Trophoblast cell (in vitro differentiated cells and primary cell): ENCODE measurements at regions not wholly inside any gene's neighbourhood (a gene's known extent, or its start where the extent isn't known, plus 50 kb on each side); places are given as distances from the start of the nearest gene placed in this dataset.
"Not testable (repeated sequence)": the region's sequence is repeated elsewhere in the genome, so short reads cannot be mapped to it uniquely, and the experiment has no call there.

Experiments
- DNase-seq, 2 donors: peaks; one replicate each; pipeline ENCODE4 v3.0.0-alpha.2; 2016
- H2AFZ ChIP-seq: 2 replicates; pipeline ENCODE4 v1.6.1; 2013; ENCODE audit warnings: low read length, moderate library complexity, mild to moderate bottlenecking; ENCODE audit not compliant: insufficient read depth, poor library complexity
- H2AK5ac ChIP-seq: 2 replicates; pipeline ENCODE4 v1.6.1; 2013; ENCODE audit warnings: mild to moderate bottlenecking, low read length
- H2BK120ac ChIP-seq: 2 replicates; pipeline ENCODE4 v1.6.1; 2013; ENCODE audit warnings: low read length, mild to moderate bottlenecking, moderate library complexity; ENCODE audit not compliant: insufficient read depth, poor library complexity
- H2BK12ac ChIP-seq: 2 replicates; pipeline ENCODE4 v1.6.1; 2013; ENCODE audit warnings: mild to moderate bottlenecking, low read length, moderate library complexity
- H2BK5ac ChIP-seq: 2 replicates; pipeline ENCODE4 v1.6.1; 2013; ENCODE audit warnings: low read length, low read depth, moderate library complexity, mild to moderate bottlenecking; ENCODE audit not compliant: poor library complexity
- H3K14ac ChIP-seq: 2 replicates; pipeline ENCODE4 v1.6.1; 2013; ENCODE audit warnings: mild to moderate bottlenecking, low read length
- H3K18ac ChIP-seq: 2 replicates; pipeline ENCODE4 v1.6.1; 2013; ENCODE audit warnings: mild to moderate bottlenecking, low read length
- H3K23ac ChIP-seq: 2 replicates; pipeline ENCODE4 v1.6.1; 2013; ENCODE audit warnings: low read length
- H3K27ac ChIP-seq: 2 replicates; pipeline ENCODE4 v1.5.1; 2013; ENCODE audit warnings: low read depth, mild to moderate bottlenecking, inconsistent platforms, low read length, moderate library complexity
- H3K27me3 ChIP-seq: 2 replicates; pipeline ENCODE4 v1.6.1; 2013; ENCODE audit warnings: inconsistent platforms, mild to moderate bottlenecking, low read length, moderate library complexity; ENCODE audit not compliant: insufficient read depth
- H3K36me3 ChIP-seq, 2 experiments: 1 replicate in 1 of 2; 2 replicates in 1 of 2; pipeline ENCODE4 v1.6.1; 2013; ENCODE audit warnings: low read length in 2 of 2, mild to moderate bottlenecking in 2 of 2, moderate library complexity in 1 of 2; ENCODE audit not compliant: insufficient read depth in 2 of 2, control insufficient read depth in 1 of 2
- H3K4ac ChIP-seq: 2 replicates; pipeline ENCODE4 v1.6.1; 2013; ENCODE audit warnings: low read depth, mild to moderate bottlenecking, low read length, moderate library complexity
- H3K4me1 ChIP-seq, 2 experiments: 1 replicate in 1 of 2; 2 replicates in 1 of 2; pipeline ENCODE4 v1.6.1; 2013; ENCODE audit warnings: low read length in 2 of 2, mild to moderate bottlenecking in 2 of 2, moderate library complexity in 1 of 2; ENCODE audit not compliant: insufficient read depth in 2 of 2, control insufficient read depth in 1 of 2
- H3K4me2 ChIP-seq: 2 replicates; pipeline ENCODE4 v1.6.1; 2013; ENCODE audit warnings: inconsistent platforms, mild to moderate bottlenecking, low read length, moderate library complexity
- H3K4me3 ChIP-seq: 2 replicates; pipeline ENCODE4 v1.5.1; 2013; ENCODE audit warnings: mild to moderate bottlenecking, low read depth, low read length, inconsistent platforms
- H3K79me1 ChIP-seq: one replicate; pipeline ENCODE4 v1.6.1; 2013; ENCODE audit warnings: low read length
- H3K79me2 ChIP-seq: 2 replicates; pipeline ENCODE4 v1.6.1; 2013; ENCODE audit warnings: low read length, mild to moderate bottlenecking; ENCODE audit not compliant: control insufficient read depth, insufficient read depth, poor library complexity
- H3K9ac ChIP-seq: 2 replicates; pipeline ENCODE4 v1.6.1; 2013; ENCODE audit warnings: mild to moderate bottlenecking, low read length
- H3K9me3 ChIP-seq: 2 replicates; pipeline ENCODE4 v1.6.1; 2013; ENCODE audit warnings: low read depth, mild to moderate bottlenecking, control low read depth, inconsistent platforms, low read length; ENCODE audit not compliant: insufficient read depth
- H4K12ac ChIP-seq: 2 replicates; pipeline ENCODE4 v1.6.1; 2013; ENCODE audit warnings: low read depth, mild to moderate bottlenecking, low read length, moderate library complexity
- H4K8ac ChIP-seq: 2 replicates; pipeline ENCODE4 v1.6.1; 2013; ENCODE audit warnings: low read depth, mild to moderate bottlenecking, low read length, moderate library complexity
- H4K91ac ChIP-seq: one replicate; pipeline ENCODE4 v1.6.1; 2013; ENCODE audit warnings: low read depth, mild to moderate bottlenecking, low read length, moderate library complexity
- WGBS: extraction: QIAGEN DNeasy Blood & Tissue Kit; methylation state at CpG from one replicate; pipeline ENCODE4 v1.1.7; 2013; ENCODE audit warnings: missing lambda C conversion rate; ENCODE audit not compliant: insufficient read length, insufficient coverage; ENCODE audit errors: extremely low coverage; 5-methylcytosine and 5-hydroxymethylcytosine counted together

DNA sequence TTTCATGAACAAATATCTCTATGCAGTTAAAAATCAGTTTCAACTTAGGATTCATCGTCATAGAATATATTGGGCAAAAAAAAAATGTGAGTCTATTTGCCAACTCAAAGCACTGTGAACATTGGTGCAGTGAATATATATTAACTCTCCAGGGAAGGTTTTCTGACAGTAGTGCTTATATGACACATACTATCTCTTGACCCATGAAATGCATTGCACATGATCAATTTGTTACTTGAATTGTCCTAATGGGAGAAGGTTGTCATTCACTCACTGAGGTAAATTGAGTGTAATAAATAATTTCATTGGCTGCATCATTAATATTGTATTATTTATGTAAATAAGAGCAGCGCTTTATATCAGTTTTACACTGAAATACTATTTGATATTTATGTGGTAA is 2458.5 kb downstream of the ARAP2 start:
- no peak overlapping the region for H2BK5ac ChIP-seq
- no peak overlapping the region for H2AK5ac ChIP-seq
- H3K79me1 ChIP-seq = no peaks in the 10 kb centered on the region
- H3K4me1 ChIP-seq = no peaks in the 10 kb centered on the region
- H3K36me3 ChIP-seq = no peaks in the 10 kb centered on the region
- no peak for DNase-seq
- WGBS = no CpG with 5 or more reads among the region's 2 CpGs
- H3K4ac ChIP-seq = no peak overlapping the region
- no peak overlapping the region for H3K4me2 ChIP-seq
- H3K79me2 ChIP-seq = no peaks in the 10 kb centered on the region
- H2BK120ac ChIP-seq = no peak overlapping the region
- no peak overlapping the region for H4K12ac ChIP-seq
- no peak overlapping the region for H3K18ac ChIP-seq
- H3K14ac ChIP-seq = no peak overlapping the region
- no peaks in the 10 kb centered on the region for H3K9me3 ChIP-seq
- no peak overlapping the region for H4K8ac ChIP-seq
- no peak overlapping the region for H2BK12ac ChIP-seq
- H3K23ac ChIP-seq = no peak overlapping the region
- no peaks in the 10 kb centered on the region for H3K27me3 ChIP-seq
- no peak overlapping the region for H4K91ac ChIP-seq
- no peak overlapping the region for H3K4me3 ChIP-seq
- H3K9ac ChIP-seq = no peak overlapping the region
- no peak overlapping the region for H2AFZ ChIP-seq
- H3K27ac ChIP-seq = no peak overlapping the region

DNA sequence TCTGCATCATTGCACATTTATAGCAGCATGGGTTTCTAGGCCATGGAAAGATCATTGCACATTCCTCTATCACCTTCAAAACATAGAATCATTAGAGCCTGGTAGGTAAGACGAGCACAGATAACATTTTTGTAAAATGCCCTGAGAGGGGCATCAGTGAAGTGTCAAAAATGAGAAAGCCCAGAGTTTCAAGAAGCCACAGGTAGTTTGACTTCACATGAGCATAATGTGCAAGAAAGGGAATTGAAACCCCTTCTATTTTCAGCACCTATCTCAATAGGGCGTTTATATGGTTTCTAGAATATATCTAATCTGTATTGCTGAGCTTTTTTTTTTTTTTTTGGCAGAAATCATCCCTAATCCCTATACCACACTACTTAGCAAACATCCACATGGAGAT is 2441.7 kb downstream of the ARAP2 start:
- no peaks in the 10 kb centered on the region for H3K36me3 ChIP-seq
- H3K9ac ChIP-seq = no peak overlapping the region
- no peak overlapping the region for H3K23ac ChIP-seq
- H4K8ac ChIP-seq = no peak overlapping the region
- H2BK5ac ChIP-seq = no peak overlapping the region
- no CpG with 5 or more reads among the region's 2 CpGs for WGBS
- H3K27me3 ChIP-seq = no peaks in the 10 kb centered on the region
- no peak overlapping the region for H4K12ac ChIP-seq
- no peak overlapping the region for H2AK5ac ChIP-seq
- no peaks in the 10 kb centered on the region for H3K4me1 ChIP-seq
- DNase-seq = no peak
- H4K91ac ChIP-seq = no peak overlapping the region
- no peak overlapping the region for H3K4me3 ChIP-seq
- H3K4me2 ChIP-seq = no peak overlapping the region
- no peak overlapping the region for H3K27ac ChIP-seq
- no peak overlapping the region for H3K18ac ChIP-seq
- H3K4ac ChIP-seq = no peak overlapping the region
- H2BK120ac ChIP-seq = no peak overlapping the region
- no peaks in the 10 kb centered on the region for H3K9me3 ChIP-seq
- H3K79me1 ChIP-seq = no peaks in the 10 kb centered on the region
- H2AFZ ChIP-seq = no peak overlapping the region
- H3K79me2 ChIP-seq = no peaks in the 10 kb centered on the region
- no peak overlapping the region for H2BK12ac ChIP-seq
- no peak overlapping the region for H3K14ac ChIP-seq

DNA sequence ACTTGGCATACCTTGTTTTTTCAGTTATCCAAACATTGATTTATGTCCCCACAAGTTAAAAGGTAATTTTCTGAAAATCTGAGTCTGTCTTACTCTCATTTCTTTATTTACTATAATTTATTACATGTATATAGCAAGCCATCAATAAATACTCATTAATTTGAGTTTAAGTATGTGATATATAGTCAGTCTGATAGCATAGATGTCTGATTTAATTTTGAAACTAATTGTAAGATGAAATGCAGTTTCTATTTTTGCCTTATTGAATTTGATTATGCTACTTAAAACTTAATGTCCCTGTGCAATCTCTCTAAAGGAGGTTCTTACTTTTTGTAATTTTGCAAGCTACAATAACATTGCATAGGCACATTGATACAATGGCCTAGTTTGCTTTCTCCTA is 2418.6 kb downstream of the ARAP2 start:
- Histone ChIP-seq H2BK12ac (no peak overlapping the region), H4K8ac (no peak overlapping the region), H3K27me3 (no peaks in the 10 kb centered on the region), H3K4me2 (no peak overlapping the region), H3K9ac (no peak overlapping the region), H4K91ac (no peak overlapping the region), H3K79me2 (no peaks in the 10 kb centered on the region), H3K4me1 (no peaks in the 10 kb centered on the region), H3K23ac (no peak overlapping the region), H3K27ac (no peak overlapping the region), H3K14ac (no peak overlapping the region), H3K79me1 (no peaks in the 10 kb centered on the region), H3K18ac (no peak overlapping the region), H2AFZ (no peak overlapping the region), H2BK120ac (no peak overlapping the region), H3K36me3 (no peaks in the 10 kb centered on the region), H4K12ac (no peak overlapping the region), H3K4me3 (no peak overlapping the region), H2BK5ac (no peak overlapping the region), H2AK5ac (no peak overlapping the region), H3K4ac (no peak overlapping the region), H3K9me3 (no peaks in the 10 kb centered on the region)
- no peak for DNase-seq

DNA sequence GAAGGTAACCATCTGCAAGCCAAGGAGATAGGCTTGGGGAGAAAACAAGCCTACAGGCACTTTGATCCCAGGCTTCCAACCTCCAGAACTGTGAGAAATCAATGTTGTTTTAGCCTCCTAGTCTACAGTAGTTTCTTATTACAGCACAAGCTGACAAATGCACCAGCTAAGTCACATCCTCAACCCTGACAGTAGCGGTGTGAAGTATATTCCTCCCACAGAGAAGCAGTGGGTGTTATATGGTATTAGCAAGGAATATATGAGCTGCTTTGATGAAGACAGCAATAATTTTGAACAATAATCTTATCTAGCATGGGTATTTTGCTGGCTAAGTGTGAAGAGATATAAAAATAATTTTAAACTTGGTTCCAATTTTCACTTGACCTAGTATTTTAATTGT is 2415.0 kb downstream of the ARAP2 start:
- not testable (repeated sequence) for H2AK5ac ChIP-seq, H3K23ac ChIP-seq, H2BK120ac ChIP-seq, H2AFZ ChIP-seq, H4K12ac ChIP-seq, H3K9me3 ChIP-seq, H3K9ac ChIP-seq, H3K14ac ChIP-seq, H2BK5ac ChIP-seq, H3K36me3 ChIP-seq, H3K4me2 ChIP-seq, H3K4ac ChIP-seq, H3K79me2 ChIP-seq, DNase-seq, H4K91ac ChIP-seq, H3K27ac ChIP-seq, H3K4me1 ChIP-seq, H3K27me3 ChIP-seq, H2BK12ac ChIP-seq, H3K4me3 ChIP-seq, H4K8ac ChIP-seq, H3K18ac ChIP-seq, H3K79me1 ChIP-seq
- no CpG with 5 or more reads among the region's 1 CpG for WGBS
